ENCODE measurements at regions not wholly inside any gene's neighbourhood (a gene's known extent, or its start where the extent isn't known, plus 50 kb on each side); places are given as distances from the start of the nearest gene placed in this dataset.

DNA sequence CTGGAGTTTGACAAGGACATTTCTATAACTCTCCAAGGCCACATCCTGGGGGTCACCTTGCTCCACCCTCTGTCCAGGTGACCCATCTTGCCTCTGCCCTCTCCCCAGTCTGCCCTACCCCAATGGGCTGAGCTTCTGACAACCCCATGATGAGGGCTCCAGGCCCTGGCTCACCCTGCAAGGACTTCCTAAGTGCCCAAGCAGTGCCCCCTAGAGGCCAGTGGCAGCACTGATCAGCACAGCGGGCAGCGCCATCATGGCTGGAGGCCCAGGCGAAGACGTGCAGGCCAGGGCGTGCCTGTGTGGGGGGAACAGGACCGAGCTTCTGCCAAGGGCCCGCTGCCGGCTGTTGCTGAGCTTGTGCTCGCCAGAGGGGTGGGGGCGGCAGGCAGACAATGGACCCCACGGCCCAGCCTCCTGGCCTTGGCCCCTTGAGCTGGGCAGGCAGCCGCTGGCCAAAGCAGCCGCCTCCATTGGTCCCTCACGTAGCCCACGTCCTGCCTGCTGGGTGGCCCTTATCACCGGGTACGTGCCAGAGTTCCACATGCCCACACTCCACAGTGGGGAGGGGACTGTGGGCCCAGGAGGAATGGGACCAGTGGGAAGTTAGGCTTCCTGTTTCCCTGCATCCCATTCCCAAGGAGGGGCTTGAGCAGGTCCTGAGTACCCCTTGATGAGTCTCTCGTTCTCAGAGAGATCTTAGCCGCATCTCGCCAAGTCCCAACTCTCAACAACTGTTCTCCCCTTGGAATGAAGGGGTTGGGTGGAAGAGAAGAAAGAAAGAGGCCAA lies 64.3 kb downstream of the MRPL14 start:
- DNase-seq (ENCODE audit: low read depth in 3 of 3): peak in 2 of 3 donors; percentile 15 to 38

DNA sequence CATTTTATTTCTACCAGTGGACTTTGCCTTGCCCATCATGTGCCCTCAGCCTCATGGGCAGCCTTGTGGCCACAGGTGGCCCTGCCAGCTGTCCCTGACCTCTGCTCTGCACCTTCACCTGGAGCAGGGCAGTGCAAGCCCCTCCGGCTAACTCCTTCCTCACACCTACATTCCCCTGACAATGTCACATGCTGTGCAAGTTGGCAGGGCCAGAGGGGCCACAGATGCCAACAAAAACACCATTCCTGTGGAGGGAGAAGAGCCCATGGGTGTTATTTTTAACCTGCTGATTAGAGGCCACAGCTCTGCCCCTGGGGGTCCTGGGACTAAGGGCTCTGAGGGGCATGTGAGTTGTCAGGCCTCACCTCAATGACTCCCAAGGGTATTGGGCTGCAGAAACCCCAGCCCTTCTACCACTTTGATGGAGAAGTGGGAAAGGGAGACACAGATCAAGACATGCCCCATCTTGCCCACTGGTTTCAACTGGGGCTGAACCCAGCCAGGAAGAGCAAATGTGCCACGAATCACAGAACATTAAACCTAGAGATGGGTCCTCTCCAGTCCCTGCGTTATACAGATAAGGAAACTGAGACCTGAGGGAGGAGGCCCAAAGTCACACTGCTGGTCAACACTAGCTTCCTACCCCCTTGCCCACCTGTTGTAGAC lies 65.0 kb downstream of the MRPL14 start:
- no peak for DNase-seq (ENCODE audit: low read depth in 3 of 3)

DNA sequence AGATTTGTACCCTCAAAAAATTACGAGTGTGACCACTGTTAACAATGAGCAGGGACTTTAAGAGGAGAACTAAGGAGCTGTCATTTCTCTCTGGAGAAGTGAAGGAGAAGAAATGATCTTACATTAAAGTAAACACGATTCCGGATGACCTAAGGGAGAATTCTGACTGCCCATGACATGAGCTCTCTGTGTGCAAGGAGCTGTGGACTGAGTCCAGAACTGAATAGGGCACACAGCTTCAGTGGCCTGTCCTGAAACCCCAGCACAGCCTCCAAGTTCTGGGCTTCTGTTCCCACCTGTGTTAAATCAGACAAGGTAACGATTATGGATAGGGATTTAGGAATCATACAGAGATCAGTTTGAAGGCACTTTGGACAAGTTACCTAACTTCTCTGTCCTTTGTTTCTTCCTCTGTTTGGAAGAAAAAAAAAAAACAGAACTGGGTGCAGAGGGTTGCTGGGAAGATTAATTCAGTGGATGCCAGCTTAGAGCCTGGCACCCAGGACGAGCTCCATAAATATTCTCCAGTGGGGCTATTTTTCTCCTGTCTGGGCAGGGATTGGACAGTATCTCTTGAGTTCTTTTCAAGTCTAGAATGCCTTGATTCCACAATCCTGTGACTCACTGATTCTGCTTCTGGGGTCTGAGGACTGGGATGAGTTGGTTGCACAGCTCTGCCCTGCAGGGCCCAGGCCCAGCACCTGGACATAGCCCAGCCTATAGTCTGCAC lies 65.7 kb downstream of the MRPL14 start:
- DNase-seq (ENCODE audit: low read depth in 3 of 3): no peak

DNA sequence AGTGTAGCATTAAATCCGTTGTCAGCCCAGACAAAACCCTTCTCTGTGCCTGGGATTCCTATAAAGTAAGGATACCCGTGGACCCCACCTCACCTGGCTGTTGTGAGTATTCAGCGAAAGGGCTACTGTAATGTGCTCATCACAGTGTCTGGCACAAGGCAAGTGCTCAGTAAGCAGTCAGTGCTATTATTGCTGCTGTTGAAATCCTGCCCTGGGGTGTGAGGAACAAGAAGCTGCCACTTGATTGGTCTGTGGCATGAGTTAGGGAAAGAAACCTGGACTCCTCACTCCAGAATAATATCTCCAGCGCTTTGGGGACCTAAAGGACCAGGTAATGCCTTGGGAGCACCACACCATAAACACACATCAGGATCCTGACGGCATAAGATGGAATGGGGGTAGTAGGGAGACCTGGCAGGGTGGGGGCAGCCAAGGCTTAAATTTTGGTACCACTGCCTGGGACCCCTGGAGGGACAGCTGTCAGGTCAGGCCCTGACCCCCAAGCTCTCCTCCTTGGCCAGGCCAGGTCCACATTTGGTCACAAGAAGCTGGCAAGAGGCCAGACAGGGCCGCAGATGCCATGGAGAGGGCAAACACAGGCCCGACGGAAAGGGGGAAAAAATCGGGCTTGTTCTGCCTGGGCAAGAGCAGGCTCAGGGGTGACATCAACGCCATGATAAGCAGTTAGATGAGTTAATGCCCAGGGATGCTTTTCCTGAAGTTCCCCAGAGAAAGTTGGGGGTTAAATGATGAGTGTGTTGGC lies 66.5 kb downstream of the MRPL14 start:
- DNase-seq (ENCODE audit: low read depth in 3 of 3): no peak

DNA sequence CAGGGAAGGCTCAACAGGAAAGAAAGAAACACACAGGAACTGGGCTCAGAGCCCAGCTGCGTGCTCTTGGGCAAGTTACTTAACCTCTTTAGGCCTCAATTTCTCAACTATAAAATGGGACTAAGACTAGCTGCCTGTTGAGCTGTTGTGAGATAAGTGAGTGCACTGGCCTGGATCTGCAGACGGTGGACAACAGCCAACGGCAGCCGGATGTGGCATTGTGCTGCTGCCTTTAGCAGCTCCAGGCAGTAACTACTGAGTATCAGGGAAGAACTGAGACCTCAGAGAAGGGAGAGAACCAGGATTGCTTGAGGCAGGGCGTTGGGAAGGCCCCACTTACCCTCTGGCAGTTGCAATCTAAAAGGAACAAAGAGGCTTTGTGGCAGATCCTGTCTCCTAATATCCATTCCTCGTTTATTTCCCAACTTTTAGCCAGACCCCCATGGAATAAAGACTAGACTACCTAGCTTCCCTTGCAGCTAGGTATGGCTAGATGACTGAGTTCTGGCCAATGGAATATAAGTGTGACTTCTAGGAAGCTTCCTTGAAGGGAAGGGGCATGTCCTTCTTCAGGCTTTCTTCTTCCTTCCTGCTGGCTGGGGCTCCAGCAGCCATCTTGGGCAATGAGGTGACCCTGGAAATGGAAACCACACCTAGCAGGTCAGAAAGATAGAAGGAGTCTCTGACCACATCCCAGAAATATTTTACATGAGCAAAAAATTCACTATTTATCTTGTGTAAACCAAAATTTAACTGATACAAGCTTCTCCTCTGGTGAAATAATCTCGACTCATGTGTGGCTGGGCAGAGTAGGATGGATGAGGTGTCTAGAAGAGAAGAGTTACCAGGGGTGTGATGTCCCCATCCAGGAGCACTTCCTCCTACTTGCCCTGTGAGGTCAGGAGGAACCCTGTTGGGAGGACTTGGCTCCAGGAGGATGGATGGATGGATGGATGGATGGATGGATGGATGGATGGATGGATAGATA lies 67.6 kb downstream of the MRPL14 start:
- DNase-seq (ENCODE audit: low read depth in 3 of 3): no peak

DNA sequence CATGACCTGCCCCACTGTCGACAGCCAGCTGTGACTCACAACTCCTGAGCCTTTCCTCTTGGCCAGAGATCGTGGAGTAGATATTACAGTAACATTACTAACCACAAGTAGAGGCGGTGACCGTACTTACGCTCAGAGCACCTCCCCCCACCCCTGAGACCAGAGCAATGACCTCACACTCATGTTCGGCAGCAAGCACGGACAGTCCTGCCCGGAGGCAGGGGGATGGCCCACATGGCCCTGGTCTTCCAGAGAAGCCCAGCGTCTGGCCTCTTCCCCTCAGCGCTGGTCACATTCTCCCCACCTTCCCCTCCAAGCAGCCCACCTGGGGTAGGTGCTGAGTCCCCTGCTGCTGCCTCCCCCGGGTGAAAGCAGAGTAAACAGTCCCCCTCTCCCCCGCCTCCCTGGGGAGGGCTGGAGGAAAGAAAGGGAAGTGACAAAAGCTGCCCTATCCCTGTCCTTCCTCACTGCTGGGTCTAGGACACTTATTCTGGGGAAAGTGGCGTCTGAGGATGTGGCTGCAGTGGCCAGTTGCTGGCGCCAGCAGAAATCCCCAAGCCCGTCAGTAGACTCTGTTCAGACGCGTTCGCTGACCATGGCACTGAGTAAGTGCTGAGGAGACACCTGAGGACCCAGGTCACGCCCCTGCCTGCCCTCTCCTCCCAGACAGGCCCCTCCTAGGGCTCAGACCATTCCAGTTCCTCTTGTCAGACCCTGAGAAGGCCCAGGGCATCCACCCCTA lies 68.5 kb downstream of the MRPL14 start:
- no peak for DNase-seq (ENCODE audit: low read depth in 3 of 3)

DNA sequence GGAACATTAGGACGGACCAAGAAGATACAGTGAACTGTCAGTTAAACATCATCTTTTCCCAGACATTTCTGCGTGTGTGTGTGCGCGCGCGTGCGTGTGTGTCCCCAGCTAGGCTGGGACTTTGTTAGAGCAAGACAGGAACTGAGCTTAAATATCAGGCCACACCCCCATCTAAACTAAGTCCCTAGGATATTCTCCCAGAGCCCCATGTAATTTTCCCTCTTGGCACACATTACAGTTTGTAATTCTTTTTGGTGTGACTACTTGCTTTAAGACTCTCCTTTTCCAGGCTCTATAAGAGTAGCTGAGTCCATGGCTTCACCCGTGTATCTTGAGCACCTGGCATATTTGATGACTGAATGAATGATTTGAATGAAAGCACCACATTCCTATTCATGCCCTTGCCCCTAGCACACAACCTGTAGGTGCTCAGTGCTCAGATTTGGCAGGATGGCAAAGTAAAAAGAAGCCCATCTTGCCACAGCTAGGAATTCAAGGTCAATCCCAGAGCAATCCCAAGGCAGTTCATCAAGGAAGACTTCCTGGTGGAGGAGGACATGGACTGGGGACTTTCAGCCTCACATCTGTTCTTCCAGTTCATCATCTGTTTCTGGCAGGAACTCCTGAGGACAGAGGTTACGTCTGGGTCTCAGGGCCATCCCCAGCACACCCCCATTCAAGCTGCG lies 69.2 kb downstream of the MRPL14 start:
- no peak for DNase-seq (ENCODE audit: low read depth in 3 of 3)

DNA sequence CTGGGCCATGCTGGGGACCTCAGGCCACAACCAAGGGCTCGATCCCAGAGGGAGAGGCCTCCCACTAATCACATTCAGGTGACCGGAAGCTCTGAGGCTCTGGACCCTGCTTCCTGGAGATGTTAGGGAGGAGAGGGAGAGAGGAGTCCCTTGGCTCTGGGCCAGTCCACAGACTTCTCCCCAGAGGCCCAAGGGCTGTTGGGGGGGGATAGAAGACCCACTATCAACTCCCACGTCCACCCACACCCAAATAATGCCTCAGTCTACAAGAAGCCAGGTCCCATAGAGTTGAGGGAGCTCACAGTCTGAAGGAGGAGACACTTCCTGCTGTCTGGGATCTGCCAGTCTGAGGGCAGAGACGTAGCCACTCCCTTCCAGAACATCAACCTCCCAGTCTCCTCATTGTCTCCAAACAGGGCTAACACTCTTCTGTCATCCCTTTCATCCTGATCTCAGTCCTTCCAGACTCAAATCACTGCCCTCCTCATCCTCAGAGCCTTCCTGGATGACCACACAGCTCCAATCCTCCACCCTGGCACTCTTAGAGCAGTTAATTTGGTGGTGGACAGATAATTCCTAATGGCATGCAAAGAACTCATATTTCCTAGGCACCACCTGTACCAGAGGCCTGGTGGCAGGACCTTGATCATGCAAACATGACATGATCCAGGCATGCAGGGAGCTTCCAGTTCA lies 69.9 kb downstream of the MRPL14 start:
- no peak for DNase-seq (ENCODE audit: low read depth in 3 of 3)

DNA sequence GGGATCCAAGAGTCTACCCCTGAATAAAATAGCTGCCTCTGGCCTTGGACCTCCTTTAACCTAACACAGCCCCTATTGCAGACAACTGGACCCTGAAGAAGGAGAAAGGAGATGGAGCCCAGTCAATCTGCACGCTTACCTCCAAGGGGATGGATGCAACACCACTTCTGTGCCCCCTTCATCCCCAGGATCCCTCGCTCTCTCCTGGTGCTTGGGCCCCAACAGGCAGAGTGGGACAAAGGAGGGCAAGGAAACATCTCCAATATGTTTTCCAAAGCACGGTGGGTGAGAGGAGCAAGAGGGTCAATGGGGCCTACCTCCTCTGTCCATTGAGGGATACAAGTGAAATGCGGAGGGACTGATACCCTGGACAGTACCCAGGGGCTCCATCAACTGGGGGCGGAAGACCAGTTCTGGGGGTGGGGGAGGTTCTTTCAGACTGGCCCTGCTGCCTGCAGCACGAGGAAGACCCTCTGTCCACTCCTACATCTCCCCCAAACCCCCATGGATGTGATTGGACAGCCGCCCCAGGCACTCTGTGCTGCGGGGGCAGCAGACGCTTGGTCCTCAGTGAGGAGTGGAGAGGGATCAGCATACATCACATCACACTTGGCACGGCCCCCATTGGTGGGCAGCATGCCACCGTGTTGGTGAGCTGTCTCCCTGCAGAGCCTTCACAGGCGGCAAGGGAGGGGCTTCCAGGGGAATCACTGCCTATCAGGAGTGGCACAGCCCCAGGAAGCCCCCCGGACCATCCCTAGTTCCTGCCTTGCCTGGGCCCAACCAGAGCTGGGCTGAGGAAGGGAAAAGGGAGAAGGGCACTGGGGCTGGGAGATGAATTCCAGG lies 70.6 kb downstream of the MRPL14 start:
- DNase-seq (ENCODE audit: low read depth in 3 of 3): no peak

DNA sequence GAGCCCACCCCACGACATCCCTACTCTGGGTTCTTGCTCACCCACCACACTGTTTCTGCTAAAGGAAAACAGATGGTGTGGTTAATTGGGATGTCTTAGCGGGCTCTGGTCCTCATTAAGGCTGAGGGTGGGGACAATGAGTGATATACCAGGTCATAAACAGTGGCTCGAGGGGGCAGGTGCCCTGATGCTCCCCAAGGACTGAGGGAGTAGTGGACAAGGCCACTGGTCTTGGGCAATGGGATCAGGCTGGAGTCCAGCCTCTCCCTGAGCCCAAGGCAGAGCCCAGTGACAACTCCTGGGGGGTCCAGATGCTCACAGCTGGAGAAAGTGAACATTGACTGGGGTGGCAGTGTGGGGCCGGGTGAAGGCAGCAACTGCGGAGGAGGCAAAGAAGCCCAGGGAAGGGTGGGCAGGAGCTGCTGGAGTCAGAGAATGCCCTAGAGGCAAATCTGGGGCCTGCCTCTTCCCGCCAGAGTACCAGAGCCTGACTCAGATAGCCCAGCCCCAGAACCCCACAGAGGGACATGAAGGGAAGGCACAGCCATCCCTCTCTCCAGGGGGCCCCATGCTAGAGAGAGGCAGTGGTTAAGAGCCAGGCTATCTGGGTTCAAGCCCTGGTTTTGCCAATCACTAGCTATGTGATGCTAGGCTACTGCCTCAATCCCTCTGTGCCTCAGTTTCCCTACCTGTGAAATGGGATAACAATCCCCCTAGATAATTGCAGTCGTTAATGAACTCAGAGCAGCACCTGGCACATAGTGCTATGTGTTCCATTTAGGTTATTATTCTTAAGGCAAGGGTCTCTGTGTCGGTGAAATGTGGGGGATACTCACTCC lies 72.3 kb downstream of the MRPL14 start:
- DNase-seq (ENCODE audit: low read depth in 3 of 3): no peak

DNA sequence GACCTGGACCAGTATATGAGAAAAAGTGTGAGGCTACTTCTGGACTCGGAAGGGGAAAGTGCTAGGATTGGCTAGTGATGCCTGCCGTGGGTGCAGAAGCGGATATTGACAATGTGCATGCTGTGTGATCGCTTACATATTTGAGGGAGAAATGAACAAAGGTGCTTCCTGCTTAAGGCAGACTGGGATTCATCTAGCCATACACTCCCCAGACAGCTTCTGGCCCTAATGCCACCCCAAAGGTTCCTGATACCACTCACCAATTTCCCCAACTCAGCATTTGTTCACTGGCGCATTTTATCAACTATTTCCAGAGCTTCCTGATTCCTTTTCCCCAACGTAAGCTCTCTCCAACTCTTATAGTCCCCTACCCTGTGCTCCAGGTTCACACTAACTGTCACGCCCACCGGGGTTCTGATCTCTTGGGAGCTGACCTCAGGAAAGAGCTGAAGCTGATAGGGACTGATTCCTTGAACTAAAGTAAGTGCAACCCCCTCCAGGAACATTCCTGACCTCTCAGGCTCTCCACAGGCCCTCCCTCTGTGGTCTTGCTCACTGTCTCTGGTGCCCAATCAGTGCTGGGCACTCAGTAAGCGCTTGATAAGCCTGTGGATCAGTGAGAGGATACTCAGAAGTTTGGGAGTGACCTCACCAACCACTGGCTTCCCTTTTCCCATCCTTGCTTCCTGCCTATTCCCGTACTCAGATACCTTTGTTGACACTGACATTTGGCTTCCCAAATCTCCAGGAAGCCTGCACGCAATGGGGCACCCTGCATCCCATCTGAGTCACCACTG lies 73.3 kb downstream of the MRPL14 start:
- no peak for DNase-seq (ENCODE audit: low read depth in 3 of 3)

DNA sequence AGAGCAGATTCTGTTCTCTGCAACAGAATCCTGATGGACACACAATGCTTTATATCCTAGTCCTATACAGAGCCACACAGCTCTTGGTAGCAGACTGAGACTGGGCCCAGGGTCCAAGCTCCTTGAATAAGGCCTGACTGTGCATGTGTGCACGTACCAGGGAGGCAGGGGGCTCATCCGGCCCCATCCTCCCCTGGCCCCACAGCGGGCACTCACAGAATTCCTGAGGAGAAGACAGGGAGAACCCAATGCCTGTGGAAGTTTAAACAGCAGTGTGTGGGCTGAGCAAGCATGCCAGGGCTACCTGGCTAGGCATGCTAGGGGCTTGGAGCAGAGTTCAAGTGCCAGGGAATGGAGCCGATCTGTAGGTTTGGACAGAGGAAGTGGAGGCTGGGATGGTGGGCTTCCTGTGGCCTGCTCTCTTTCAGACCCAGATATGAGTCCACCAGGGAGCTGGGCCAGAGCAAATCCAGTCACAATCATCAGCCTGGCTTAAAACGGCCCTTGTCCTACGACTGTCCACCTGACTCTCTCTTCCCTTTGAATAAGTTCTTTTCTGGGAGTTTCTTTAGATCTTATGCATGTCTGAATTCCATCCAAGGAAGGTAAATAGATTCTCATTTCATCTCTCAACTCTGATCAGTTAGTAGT lies 74.0 kb downstream of the MRPL14 start:
- no peak for DNase-seq (ENCODE audit: low read depth in 3 of 3)

DNA sequence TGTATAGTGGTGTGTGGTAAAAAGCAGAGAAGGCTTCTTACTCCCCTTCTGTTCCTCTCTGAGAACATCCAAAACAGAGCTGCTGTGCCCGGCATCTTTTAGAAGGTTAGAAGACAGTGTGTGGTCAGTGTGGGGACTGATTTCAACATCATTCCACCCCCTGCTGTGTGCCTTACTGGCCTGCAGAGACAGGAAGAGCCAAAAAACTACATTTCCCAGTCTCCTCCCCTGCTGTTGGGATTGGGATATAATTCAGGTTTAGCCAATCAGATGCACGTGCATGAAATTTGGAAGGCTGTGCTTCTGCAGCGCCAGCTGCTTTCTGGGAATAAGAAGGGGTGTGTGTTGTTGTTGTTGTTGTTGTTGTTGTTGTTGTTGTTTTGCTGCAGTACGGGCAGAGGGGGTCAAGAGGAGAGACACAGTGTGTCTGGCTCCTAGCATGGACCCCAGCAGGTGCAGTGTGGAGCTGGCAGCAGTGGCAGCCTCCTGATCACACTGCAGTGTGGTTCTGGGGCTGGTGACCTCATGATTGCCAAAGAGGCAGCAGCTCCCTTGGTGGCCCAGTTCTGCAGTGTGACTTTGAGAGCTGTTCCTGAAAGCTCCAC lies 74.7 kb downstream of the MRPL14 start:
- no peak for DNase-seq (ENCODE audit: low read depth in 3 of 3)

DNA sequence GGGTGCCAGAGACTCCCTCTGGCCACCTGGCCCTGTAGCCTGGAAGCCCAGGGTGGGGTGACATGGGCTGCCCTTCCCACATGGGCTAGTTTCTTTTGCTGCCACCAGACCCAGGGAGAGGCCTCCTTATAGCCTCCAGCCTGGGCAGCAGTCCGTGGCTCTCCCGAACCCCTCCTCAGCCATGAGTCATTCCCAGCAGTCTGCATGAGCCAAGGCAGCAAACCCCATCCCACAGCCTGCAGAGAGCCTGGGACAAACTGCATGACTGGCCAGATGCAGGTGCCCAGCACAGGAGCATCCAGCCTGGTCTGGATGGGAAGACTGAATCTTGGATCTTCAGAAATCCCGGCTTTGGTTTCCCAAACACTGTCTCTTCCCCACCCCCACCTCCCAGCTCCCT lies 75.7 kb downstream of the MRPL14 start:
- DNase-seq (ENCODE audit: low read depth in 3 of 3): no peak

DNA sequence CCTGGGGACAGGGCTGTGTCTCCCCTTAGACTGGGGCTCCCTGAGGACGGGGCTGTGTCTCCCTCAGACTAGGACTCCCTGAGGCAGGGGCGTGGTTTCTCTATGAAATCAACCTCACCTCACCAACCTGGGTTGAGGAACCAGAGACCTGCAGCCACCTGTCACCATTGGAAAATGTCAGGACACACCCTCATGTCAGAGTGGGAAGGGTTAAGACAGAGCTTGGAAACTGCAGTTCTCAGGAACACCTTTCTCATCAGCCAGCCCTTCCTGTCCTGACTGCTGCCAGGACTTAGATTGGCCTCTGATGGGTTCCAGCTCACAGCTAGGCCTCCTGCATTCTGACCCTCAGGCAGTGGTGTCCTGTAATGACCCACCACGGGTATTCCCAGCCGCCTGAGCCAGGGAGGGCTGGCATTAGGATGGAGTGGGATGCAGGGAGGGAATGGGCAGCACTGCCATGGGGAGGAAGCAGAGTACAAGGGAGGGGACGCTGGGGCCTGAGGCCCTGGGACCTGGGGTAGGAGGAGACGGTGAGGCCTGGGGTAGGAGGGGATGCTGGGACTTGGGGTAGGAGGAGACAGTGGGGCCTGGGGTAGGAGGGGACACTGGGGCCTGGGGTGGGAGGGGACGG lies 76.3 kb downstream of the MRPL14 start:
- DNase-seq (ENCODE audit: low read depth in 3 of 3): no peak

All from stimulated activated CD4-positive, alpha-beta T cell treated with anti-CD3 and anti-CD28 coated beads, TNF-alpha, amount 100 ng/mL, for 48 hours (primary cell).